Karpas-422 (cell line): ENCODE measurements at regions not wholly inside any gene's neighbourhood (a gene's known extent, or its start where the extent isn't known, plus 50 kb on each side); places are given as distances from the start of the nearest gene placed in this dataset.

Experiments
- DNase-seq: peaks from one replicate; pipeline ENCODE4 v3.0.0-alpha.2; 2015
- H2AFZ ChIP-seq: fragments of 200-600 bp; sonication (generic); 2 replicates; pipeline ENCODE4 v1.6.1; 2014; ENCODE audit warnings: antibody characterized with exemption, low read length, mixed read lengths
- H3K27ac ChIP-seq: fragments of 200-600 bp; sonication (generic); 2 replicates; pipeline ENCODE4 v1.5.1; 2014; ENCODE audit warnings: mild to moderate bottlenecking, low read length, moderate library complexity
- H3K27me3 ChIP-seq: fragments of 200-600 bp; sonication (generic); 2 replicates; pipeline ENCODE4 v1.6.1; 2014; ENCODE audit warnings: low read length, mixed read lengths
- H3K36me3 ChIP-seq: fragments of 200-600 bp; sonication (generic); 2 replicates; pipeline ENCODE4 v1.6.1; 2014; ENCODE audit warnings: low read length, mixed read lengths; ENCODE audit not compliant: insufficient read depth
- H3K4me1 ChIP-seq: fragments of 200-600 bp; sonication (generic); 2 replicates; pipeline ENCODE4 v1.6.1; 2014; ENCODE audit warnings: mild to moderate bottlenecking, low read length, mixed read lengths
- H3K4me2 ChIP-seq: fragments of 200-600 bp; sonication (generic); 2 replicates; pipeline ENCODE4 v1.6.1; 2014; ENCODE audit warnings: low read length, low read depth, mild to moderate bottlenecking; ENCODE audit not compliant: poor library complexity, severe bottlenecking
- H3K4me3 ChIP-seq: fragments of 200-600 bp; sonication (generic); 2 replicates; pipeline ENCODE4 v1.5.1; 2014; ENCODE audit warnings: mild to moderate bottlenecking, antibody characterized with exemption, low read length, mixed read lengths
- H3K79me2 ChIP-seq: fragments of 200-600 bp; sonication (generic); 2 replicates; pipeline ENCODE4 v1.6.1; 2014; ENCODE audit warnings: mild to moderate bottlenecking, low read length, mixed read lengths
- H3K9ac ChIP-seq: fragments of 200-600 bp; sonication (generic); 2 replicates; pipeline ENCODE4 v1.6.0; 2014; ENCODE audit warnings: low read length
- H3K9me2 ChIP-seq: fragments of 200-600 bp; sonication (generic), shearing (Covaris generic); replicated peaks from 2 replicates; pipeline ENCODE4 v1.6.0; 2014; ENCODE audit warnings: mild to moderate bottlenecking, low read length, moderate library complexity; ENCODE audit not compliant: insufficient read depth
- H3K9me3 ChIP-seq: fragments of 300-700, 200-600 bp; sonication (generic); 2 replicates; pipeline ENCODE4 v1.6.1; 2014; ENCODE audit warnings: low read length, mixed read lengths
- H4K20me1 ChIP-seq: fragments of 200-600 bp; sonication (generic); 2 replicates; pipeline ENCODE4 v1.6.1; 2014; ENCODE audit warnings: mild to moderate bottlenecking, antibody characterized with exemption, low read length, low read depth; ENCODE audit not compliant: insufficient read depth

DNA sequence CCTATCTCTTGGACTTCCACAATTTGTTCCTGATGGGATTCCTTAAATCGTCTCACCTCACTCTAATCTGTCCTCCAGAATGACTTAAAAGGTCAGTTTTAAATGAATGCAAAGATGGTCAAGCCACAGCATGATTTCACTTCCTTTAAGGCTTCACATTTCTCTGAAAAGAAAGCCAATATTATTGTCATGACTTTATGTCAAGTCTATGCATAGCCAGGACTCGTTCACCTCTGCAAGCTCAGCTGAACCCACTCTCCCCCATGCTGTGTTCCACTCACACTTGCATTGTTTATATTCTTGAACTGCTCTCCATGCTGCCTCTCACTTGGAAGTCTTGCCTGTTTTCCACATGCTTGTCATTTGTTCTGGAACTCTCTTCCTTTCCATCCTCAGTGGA is 298.4 kb upstream of the MMADHC start:
- DNase-seq, result no peak
- Histone ChIP-seq H3K4me2 (no peak overlapping the region), H3K4me1 (no peaks in the 10 kb centered on the region), H3K9me2 (no peaks in the 10 kb centered on the region; the same call in 1 of the 2 replicates), H4K20me1 (no peaks in the 10 kb centered on the region), H3K36me3 (no peaks in the 10 kb centered on the region), H3K4me3 (no peak overlapping the region), H3K9ac (no peak overlapping the region), H2AFZ (no peak overlapping the region), H3K79me2 (no peaks in the 10 kb centered on the region), H3K27me3 (no peaks in the 10 kb centered on the region), H3K9me3 (peaks cover 4% of the 10 kb centered on the region; the same call in 1 of the 2 replicates), H3K27ac (no peak overlapping the region)

DNA sequence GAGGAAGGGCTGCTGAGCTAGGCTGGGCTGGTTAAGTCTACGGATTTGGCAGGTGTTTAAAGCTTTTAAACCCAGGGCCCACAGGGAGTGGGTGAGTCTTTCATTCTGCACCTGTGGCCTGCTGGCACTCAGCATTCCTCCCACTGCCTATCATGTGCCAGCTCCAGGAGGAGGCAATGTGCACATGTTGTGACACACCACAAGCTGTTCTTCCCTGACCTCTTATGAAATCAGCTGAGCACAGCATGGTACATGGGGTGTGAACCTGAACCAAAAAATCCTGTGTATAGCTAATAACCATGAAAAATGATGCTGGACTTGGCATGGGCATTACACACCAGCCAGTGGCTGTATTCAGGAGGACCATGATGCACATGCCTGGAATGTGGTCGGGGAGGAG is 297.9 kb upstream of the MMADHC start:
- Histone ChIP-seq H3K27me3 (no peaks in the 10 kb centered on the region), H3K9me3 (peaks cover 4% of the 10 kb centered on the region; the same call in 1 of the 2 replicates), H3K9ac (no peak overlapping the region), H3K4me2 (no peak overlapping the region), H3K36me3 (no peaks in the 10 kb centered on the region), H2AFZ (no peak overlapping the region), H3K4me3 (no peak overlapping the region), H3K4me1 (no peaks in the 10 kb centered on the region), H3K9me2 (no peaks in the 10 kb centered on the region; the same call in 1 of the 2 replicates), H3K27ac (no peak overlapping the region), H4K20me1 (no peaks in the 10 kb centered on the region), H3K79me2 (no peaks in the 10 kb centered on the region)
- no peak for DNase-seq

DNA sequence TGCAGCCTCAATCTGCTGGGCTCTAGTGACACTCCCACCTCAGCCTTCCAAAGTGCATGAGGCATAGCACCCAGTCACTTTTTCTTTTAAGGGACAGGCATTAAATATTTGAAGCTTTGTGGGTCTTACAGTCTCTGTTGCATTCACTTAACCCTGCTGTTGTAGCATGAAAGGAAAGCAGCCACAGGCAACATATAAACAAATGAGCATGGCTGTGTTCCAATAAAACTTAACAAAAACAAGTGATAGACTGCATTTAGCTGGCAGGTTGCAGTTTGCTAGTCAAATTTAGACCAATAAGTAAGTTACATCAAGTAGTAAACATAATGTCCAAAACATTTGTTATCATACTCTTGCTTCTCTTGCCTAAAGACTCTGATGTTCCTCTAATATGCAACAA is 297.3 kb upstream of the MMADHC start:
- Histone ChIP-seq H3K9me2 (no peaks in the 10 kb centered on the region; the same call in 1 of the 2 replicates), H3K9ac (no peak overlapping the region), H3K79me2 (no peaks in the 10 kb centered on the region), H3K36me3 (no peaks in the 10 kb centered on the region), H3K4me1 (no peaks in the 10 kb centered on the region), H3K4me2 (no peak overlapping the region), H4K20me1 (no peaks in the 10 kb centered on the region), H3K4me3 (no peak overlapping the region), H3K9me3 (peaks cover 4% of the 10 kb centered on the region; the same call in 1 of the 2 replicates), H2AFZ (no peak overlapping the region), H3K27me3 (no peaks in the 10 kb centered on the region), H3K27ac (no peak overlapping the region)
- DNase-seq, result no peak

DNA sequence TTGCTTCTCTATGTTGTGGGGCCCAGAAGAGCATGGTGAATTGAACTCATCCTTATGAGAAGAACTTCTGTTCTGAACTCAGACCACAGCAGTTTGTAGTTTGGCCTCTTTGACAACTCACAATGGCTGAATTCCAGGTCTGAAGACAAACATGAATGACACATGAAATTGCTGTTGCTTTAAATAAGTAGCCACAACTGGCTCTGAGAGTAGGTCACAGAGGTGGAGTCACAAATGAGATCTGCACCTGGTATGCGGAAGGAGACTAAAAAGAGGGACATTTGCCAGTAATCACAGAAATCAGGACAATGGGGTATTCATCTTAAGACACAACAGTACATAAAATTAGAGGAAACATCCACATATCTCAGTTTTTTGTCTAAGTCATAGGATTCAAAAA is 290.3 kb upstream of the MMADHC start:
- Histone ChIP-seq H3K79me2 (no peaks in the 10 kb centered on the region), H3K9me2 (no peaks in the 10 kb centered on the region), H2AFZ (no peak overlapping the region), H3K4me3 (no peak overlapping the region), H3K9me3 (peaks cover 6% of the 10 kb centered on the region; the same call in 1 of the 2 replicates), H3K27ac (no peak overlapping the region), H3K36me3 (no peaks in the 10 kb centered on the region), H3K9ac (no peak overlapping the region), H3K4me2 (no peak overlapping the region), H3K27me3 (no peaks in the 10 kb centered on the region), H3K4me1 (no peaks in the 10 kb centered on the region), H4K20me1 (no peaks in the 10 kb centered on the region)
- DNase-seq, result no peak

DNA sequence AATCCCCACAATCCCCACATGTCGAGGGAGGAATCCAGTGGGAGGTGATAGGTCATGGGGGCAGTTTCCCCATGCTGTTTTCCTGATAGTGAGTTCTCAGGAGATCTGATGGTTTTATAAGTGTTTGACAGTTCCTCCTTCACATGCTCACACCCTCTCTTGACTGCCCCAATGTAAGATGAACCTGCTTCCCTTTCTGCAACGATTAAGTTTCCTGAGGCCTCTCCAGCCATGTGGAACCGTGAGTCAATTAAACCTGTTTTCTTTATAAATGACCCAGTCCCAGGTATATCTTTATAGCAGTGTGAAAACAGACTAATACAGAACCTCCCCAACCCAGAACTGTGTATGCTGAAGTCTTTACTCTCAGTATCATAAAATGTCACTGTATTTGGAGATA is 289.5 kb upstream of the MMADHC start:
- H3K27me3 ChIP-seq, result no peaks in the 10 kb centered on the region
- no peaks in the 10 kb centered on the region for H3K36me3 ChIP-seq
- H3K9ac ChIP-seq, result no peak overlapping the region
- no peaks in the 10 kb centered on the region for H4K20me1 ChIP-seq
- no peak overlapping the region for H3K4me3 ChIP-seq
- H2AFZ ChIP-seq, result no peak overlapping the region
- H3K79me2 ChIP-seq, result no peaks in the 10 kb centered on the region
- H3K4me1 ChIP-seq, result no peaks in the 10 kb centered on the region
- no peak overlapping the region for H3K4me2 ChIP-seq
- H3K9me2 ChIP-seq, result no peaks in the 10 kb centered on the region
- H3K27ac ChIP-seq, result no peak overlapping the region
- peaks cover 6% of the 10 kb centered on the region; the same call in 1 of the 2 replicates for H3K9me3 ChIP-seq
- DNase-seq, result no peak

GRCh38 chr2:149873936-149874335 is 286.4 kb upstream of the MMADHC start:
- Histone ChIP-seq H2AFZ (no peak overlapping the region), H3K9ac (no peak overlapping the region), H3K4me3 (no peak overlapping the region), H3K27ac (no peak overlapping the region), H3K4me1 (no peaks in the 10 kb centered on the region), H3K79me2 (no peaks in the 10 kb centered on the region), H3K9me2 (no peaks in the 10 kb centered on the region), H4K20me1 (no peaks in the 10 kb centered on the region), H3K36me3 (no peaks in the 10 kb centered on the region), H3K9me3 (peaks cover 6% of the 10 kb centered on the region; the same call in 1 of the 2 replicates), H3K4me2 (no peak overlapping the region), H3K27me3 (no peaks in the 10 kb centered on the region)
- no peak for DNase-seq

GRCh38 chr2:149872638-149873150 is 285.1 kb upstream of the MMADHC start:
- no peak for DNase-seq
- no peak overlapping the region for H3K27ac ChIP-seq

DNA sequence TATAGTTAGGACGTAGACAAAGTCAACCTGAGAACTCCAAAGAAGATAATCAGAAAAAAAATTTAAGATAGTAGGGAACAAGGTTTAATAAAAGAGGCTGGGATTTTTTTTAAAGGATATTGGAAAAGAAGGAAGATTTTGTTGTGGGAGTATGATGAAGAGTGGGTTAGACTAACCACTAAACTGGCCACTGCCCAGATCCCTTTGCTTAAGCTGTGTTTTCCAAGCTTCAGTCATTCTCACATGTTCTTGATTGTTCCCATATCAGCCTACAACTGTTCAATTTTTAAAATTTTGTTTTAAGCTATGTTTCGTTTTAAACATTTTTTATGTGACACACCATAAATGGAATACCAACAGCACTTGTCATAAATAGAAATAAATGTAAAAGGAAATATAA is 284.5 kb upstream of the MMADHC start:
- H3K27ac ChIP-seq, result no peak overlapping the region
- H3K9me3 ChIP-seq, result peaks cover 6% of the 10 kb centered on the region; the same call in 1 of the 2 replicates
- H2AFZ ChIP-seq, result no peak overlapping the region
- H4K20me1 ChIP-seq, result no peaks in the 10 kb centered on the region
- H3K36me3 ChIP-seq, result no peaks in the 10 kb centered on the region
- H3K27me3 ChIP-seq, result no peaks in the 10 kb centered on the region
- no peaks in the 10 kb centered on the region for H3K9me2 ChIP-seq
- DNase-seq, result no peak
- no peaks in the 10 kb centered on the region for H3K79me2 ChIP-seq
- no peak overlapping the region for H3K4me3 ChIP-seq
- H3K9ac ChIP-seq, result no peak overlapping the region
- H3K4me2 ChIP-seq, result no peak overlapping the region
- no peaks in the 10 kb centered on the region for H3K4me1 ChIP-seq

More at GRCh38 chr2:149872638-149873150, 285.1 kb upstream of the MMADHC start:
- no peak overlapping the region for H3K9ac ChIP-seq
- no peak overlapping the region for H3K4me3 ChIP-seq
- no peaks in the 10 kb centered on the region for H3K36me3 ChIP-seq
- H2AFZ ChIP-seq, result no peak overlapping the region
- H3K4me2 ChIP-seq, result no peak overlapping the region
- H3K9me2 ChIP-seq, result no peaks in the 10 kb centered on the region
- H3K9me3 ChIP-seq, result peaks cover 6% of the 10 kb centered on the region; the same call in 1 of the 2 replicates
- H3K79me2 ChIP-seq, result no peaks in the 10 kb centered on the region
- no peaks in the 10 kb centered on the region for H3K4me1 ChIP-seq
- no peaks in the 10 kb centered on the region for H4K20me1 ChIP-seq
- no peaks in the 10 kb centered on the region for H3K27me3 ChIP-seq
